DMS 273 (cell line): ENCODE measurements at regions not wholly inside any gene's neighbourhood (a gene's known extent, or its start where the extent isn't known, plus 50 kb on each side); places are given as distances from the start of the nearest gene placed in this dataset.
A peak's percentile ranks its signal among the peaks of the same experiment; 100 is the strongest.

Experiments
- DNase-seq: peaks from one replicate; lab custom pipeline; 2025; ENCODE audit not compliant: unreplicated experiment; lab: John Stamatoyannopoulos, UW

- DNase-seq = no peak
Measured at GRCh38 chr18:77187189-77187588, 54.6 kb upstream of the MBP start.

DNA sequence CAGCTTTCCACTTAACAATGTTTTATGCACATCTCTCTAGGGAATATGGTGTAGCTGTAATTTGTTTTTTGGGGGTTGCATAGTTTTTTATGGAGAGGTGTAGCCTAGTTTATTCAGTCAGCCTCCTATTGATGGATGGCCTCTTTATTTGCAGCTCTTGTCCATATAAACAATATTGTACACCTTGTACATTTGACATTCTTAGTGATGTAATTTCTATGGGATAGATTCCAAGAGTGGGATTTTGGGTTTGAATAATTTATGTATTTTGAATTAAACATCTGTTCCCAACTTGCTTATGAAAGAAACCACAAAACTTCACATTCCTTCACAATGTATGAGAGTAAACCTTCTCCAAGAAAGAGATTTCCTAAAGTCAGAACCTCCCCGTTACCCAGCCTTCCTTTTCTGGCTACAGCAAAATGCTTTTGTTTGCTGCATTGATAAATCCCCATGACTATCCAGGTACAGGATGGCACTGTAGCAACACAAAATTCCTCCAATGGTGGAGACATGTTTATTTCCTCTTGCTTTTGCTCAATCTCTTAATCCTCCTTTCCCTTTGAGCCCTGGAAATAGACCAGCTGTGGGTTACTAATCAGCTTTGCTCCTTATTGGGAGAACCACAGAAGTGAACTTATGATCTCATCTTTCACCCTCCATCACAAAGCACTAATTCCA lies 58.4 kb upstream of the GALR1 start:
- DNase-seq = peak; percentile 18

DNA sequence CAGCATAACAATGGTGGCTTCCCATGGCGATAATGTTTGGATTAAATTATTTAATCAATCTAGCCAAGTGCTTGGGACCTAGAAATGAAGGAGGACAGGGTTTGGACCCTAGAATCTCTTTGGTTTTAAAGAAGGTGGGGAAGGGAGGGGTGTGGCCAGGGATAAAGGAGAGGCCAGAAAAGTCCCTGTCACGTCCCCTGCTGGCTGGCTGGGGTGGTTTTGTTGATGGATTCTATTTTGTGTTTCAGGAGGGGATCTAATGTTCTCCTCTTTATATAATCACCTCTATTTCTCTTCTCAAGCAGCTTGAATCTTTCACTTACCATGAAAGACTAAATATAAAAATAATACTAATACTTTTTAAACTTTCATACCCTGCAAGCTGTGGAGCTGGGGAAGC lies 52.6 kb upstream of the GALR1 start:
- DNase-seq = no peak

GRCh38 chr18:77198663-77199062 lies 51.0 kb upstream of the GALR1 start:
- DNase-seq = no peak

GRCh38 chr18:77199707-77200106 lies 49.9 kb upstream of the GALR1 start:
- DNase-seq = no peak
